HEK293T (cell line): ENCODE measurements at regions not wholly inside any gene's neighbourhood (a gene's known extent, or its start where the extent isn't known, plus 50 kb on each side); places are given as distances from the start of the nearest gene placed in this dataset.

ENCODE experiments used
- BHLHE40 ChIP-seq: fragments of 450-650 bp; IDR thresholded peaks from 2 replicates; pipeline ENCODE4 v1.6.1; 2016; ENCODE audit warnings: mild to moderate bottlenecking, moderate library complexity, borderline replicate concordance
- CTBP1 ChIP-seq: fragments of 450-650 bp; IDR thresholded peaks from 2 replicates; pipeline ENCODE4 v1.6.1; 2016; ENCODE audit warnings: borderline replicate concordance
- ELF4 ChIP-seq: fragments of 450-650 bp; IDR thresholded peaks from 2 replicates; pipeline ENCODE4 v1.6.1; 2017; ENCODE audit warnings: antibody characterized with exemption
- FOXK2 ChIP-seq: fragments of 450-650 bp; IDR thresholded peaks from 2 replicates; pipeline ENCODE4 v1.6.1; 2016; ENCODE audit warnings: mild to moderate bottlenecking
- FOXM1 ChIP-seq: fragments of 450-650 bp; IDR thresholded peaks from 2 replicates; pipeline ENCODE4 v1.6.1; 2017; ENCODE audit warnings: mild to moderate bottlenecking, borderline replicate concordance
- HDGF ChIP-seq: fragments of 450-650 bp; IDR thresholded peaks from 2 replicates; pipeline ENCODE4 v1.6.1; 2017; ENCODE audit warnings: antibody characterized with exemption, borderline replicate concordance
- L3MBTL2 ChIP-seq: fragments of 450-650 bp; conservative IDR thresholded peaks from 2 replicates; pipeline ENCODE4 v1.6.1; 2016; ENCODE audit warnings: mild to moderate bottlenecking
- NFRKB ChIP-seq: fragments of 450-650 bp; IDR thresholded peaks from 2 replicates; pipeline ENCODE4 v1.6.1; 2016; ENCODE audit warnings: mild to moderate bottlenecking, moderate library complexity
- SP1 ChIP-seq: fragments of 450-650 bp; IDR thresholded peaks from 2 replicates; pipeline ENCODE4 v1.6.1; 2017
- SUZ12 ChIP-seq: fragments of 450-650 bp; IDR thresholded peaks from 2 replicates; pipeline ENCODE4 v1.6.1; 2016; ENCODE audit warnings: mild to moderate bottlenecking
- TARDBP ChIP-seq: fragments of 450-650 bp; IDR thresholded peaks from 2 replicates; pipeline ENCODE4 v1.6.1; 2016
- ZNF384 ChIP-seq: fragments of 450-650 bp; IDR thresholded peaks from 2 replicates; pipeline ENCODE4 v1.6.1; 2016

DNA sequence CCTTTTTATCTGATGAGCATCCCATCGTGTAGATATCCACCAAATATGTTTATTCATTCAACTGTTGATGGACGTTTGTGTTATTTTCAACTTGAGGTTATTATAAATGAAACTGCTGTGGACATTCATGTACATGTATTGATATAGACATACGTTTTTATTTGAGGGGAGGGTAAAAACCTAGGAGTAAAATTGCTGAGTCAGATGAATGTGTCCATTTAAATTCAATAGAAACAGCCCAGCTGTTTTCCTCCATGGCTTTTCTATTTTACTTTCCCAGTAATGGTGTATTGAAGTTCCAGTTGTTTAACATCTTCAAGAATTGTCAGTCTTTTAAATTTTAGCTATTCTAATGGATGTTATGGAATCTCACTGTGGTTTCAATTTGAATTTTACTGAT lies 348.7 kb upstream of the GALNTL6 start:
- TF ChIP-seq ZNF384 (no peak), TARDBP (no peak), BHLHE40 (no peak), FOXK2 (no peak), FOXM1 (no peak), SP1 (no peak), NFRKB (no peak), L3MBTL2 (no peak), SUZ12 (no peak), CTBP1 (no peak), HDGF (no peak), ELF4 (no peak)
